ENCODE measurements at regions not wholly inside any gene's neighbourhood (a gene's known extent, or its start where the extent isn't known, plus 50 kb on each side); places are given as distances from the start of the nearest gene placed in this dataset.

- TF ChIP-seq JUND (IDR thresholded peaks at IDR 0.05; ENCODE audit: borderline replicate concordance, low read depth, low read length) = no peak
- no peak for TF ChIP-seq JUND (tag; IDR thresholded peaks at IDR 0.05; ENCODE audit: borderline replicate concordance, low read depth, low read length)
- TF ChIP-seq ZNF398 (CRISPR knock-in tag; IDR thresholded peaks at IDR 0.05) = no peak
Observed at GRCh38 chr21:28100366-28100765, 892.3 kb downstream of the LTN1 start (continued).

GRCh38 chr21:28099001-28099705, 893.5 kb downstream of the LTN1 start:
- no peaks in the 10 kb centered on the region for H3K9me3 ChIP-seq (replicated peaks; ENCODE audit: control insufficient read depth, insufficient read depth, low read depth, low read length)
- CTCF ChIA-PET (ENCODE audit: low intra/inter-chr PET ratio) = no interaction called here

More at GRCh38 chr21:28099001-28099705, 893.5 kb downstream of the LTN1 start:
- Histone ChIP-seq H3K9ac (ENCODE audit: insufficient read depth in 1 of 2, low read depth in 2 of 2, low read length in 2 of 2) (no peak overlapping the region), H3K36me3 (ENCODE audit: control insufficient read depth, insufficient read depth, low read length) (no peaks in the 10 kb centered on the region), H3K27me3 (ENCODE audit: control insufficient read depth in 2 of 2, insufficient read depth in 2 of 2, low read length in 2 of 2) (no peaks in the 10 kb centered on the region), H3K4me1 (replicated peaks in 1 of 2; ENCODE audit: control insufficient read depth in 2 of 2, insufficient read depth in 2 of 2, low read length in 2 of 2) (no peaks in the 10 kb centered on the region), H3K79me2 (ENCODE audit: control insufficient read depth, insufficient read depth, low read length) (no peaks in the 10 kb centered on the region), H3K9me1 (ENCODE audit: control insufficient read depth, insufficient read depth, low read length) (no peaks in the 10 kb centered on the region), H2AFZ (ENCODE audit: low read depth, low read length) (no peak overlapping the region), H3K4me2 (ENCODE audit: insufficient read depth, low read length) (no peak overlapping the region), H3K27ac (ENCODE audit: extremely low read depth, low read depth, low read length) (no peak overlapping the region), H4K20me1 (replicated peaks; ENCODE audit: control insufficient read depth, insufficient read depth, low read length) (no peaks in the 10 kb centered on the region), H3K4me3 (no peak overlapping the region)
- TF ChIP-seq ZZZ3 (IDR thresholded peaks at IDR 0.05) = no peak
- TF ChIP-seq ZNF274 (IDR thresholded peaks at IDR 0.05; ENCODE audit: borderline replicate concordance, low read depth, low read length) = no peak
- no peak for TF ChIP-seq STAT5A (IDR thresholded peaks at IDR 0.05; ENCODE audit: borderline replicate concordance, low read length)
- TF ChIP-seq MNT (conservative IDR thresholded peaks at IDR 0.05) = no peak
- ATAC-seq (no peak), FAIRE-seq (no peak), DNase-seq (ENCODE audit: extremely low read depth in 1 of 4, low spot score in 3 of 4) (no peak)
- intact Hi-C loops (cut with micrococcal nuclease) (no loop called here), in situ Hi-C loops (cut with MboI) (no loop called here)
- no TSS peak for BruUV-seq (replicated peaks)
- WGBS (ENCODE audit: insufficient coverage, low coverage, missing lambda C conversion rate) = under 1% methylated on average over 5 of the region's 6 CpGs
- POLR2A ChIA-PET = no interaction called here
